Myocyte (in vitro differentiated cells): ENCODE measurements at regions not wholly inside any gene's neighbourhood (a gene's known extent, or its start where the extent isn't known, plus 50 kb on each side); places are given as distances from the start of the nearest gene placed in this dataset.
A peak's percentile ranks its signal among the peaks of the same experiment; 100 is the strongest.

Experiments used
- DNase-seq: peaks from one replicate; pipeline ENCODE4 v3.0.0-alpha.2; 2012; ENCODE audit warnings: low read depth

DNA sequence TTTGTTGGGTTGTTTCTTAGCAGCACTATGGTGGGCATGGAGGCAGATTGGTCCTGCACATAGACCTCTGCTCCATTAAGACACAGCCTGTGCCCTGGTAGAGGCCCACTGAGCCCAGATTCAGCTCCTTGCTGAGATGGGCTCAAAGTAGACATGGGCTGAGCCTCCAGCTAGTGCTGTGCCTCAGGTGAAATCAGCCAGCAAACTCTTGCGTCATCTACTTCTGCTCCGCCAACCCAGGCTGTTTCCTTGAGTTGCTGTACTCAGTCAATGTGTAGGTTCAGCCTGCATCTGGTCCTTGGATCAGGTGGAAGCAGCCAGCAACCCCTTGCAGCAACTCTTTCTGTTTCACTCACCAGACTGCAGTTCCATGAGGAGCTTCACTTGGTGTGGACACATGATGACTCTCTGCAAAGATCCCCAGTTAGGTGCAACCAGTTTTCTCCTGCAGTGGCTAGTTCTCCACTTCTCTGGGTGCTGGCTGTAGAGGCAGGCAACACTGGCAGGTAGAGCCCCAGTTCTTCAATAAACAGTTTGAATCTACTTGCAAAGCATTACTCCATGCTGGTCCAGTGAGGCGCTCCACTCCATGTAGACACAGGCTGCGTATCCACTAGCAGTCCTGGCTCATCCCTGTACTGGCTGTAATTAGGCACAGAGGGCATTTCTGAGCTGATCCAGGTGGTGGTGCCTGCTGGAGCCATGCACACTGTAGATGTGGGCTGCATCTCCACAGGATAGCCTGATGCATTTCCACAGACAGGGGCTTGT is 199.0 kb upstream of the MAMLD1 start:
- no peak for DNase-seq

DNA sequence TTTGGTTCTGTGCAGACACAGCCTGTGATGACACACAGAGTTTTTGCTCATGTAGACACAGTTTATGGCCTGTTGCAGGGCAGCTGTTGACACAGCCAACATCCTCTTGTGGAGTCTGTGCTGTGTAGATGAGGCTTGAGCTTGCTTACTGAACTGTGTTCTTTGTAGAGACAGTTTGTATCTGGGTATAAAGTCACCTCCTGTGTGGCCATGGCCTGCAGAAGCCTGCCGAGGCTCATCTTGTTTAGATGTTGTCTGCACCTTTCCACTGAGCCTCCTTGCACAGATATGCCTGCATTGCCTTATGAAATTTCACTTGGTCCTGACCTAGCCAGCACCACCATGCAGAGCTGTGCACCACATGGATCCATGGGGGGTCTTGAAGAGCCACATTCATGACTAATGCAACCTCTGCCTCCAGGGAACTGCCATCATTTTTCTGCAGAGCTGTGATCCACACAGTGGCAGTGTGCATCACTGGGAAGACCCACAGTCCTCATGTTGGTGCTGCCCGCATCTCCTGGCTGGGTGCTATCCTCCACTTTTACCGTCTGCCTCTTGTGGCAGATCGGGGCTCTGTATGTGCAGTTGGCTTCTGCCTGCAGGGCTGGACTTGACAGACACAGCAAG is 198.0 kb upstream of the MAMLD1 start:
- no peak for DNase-seq

DNA sequence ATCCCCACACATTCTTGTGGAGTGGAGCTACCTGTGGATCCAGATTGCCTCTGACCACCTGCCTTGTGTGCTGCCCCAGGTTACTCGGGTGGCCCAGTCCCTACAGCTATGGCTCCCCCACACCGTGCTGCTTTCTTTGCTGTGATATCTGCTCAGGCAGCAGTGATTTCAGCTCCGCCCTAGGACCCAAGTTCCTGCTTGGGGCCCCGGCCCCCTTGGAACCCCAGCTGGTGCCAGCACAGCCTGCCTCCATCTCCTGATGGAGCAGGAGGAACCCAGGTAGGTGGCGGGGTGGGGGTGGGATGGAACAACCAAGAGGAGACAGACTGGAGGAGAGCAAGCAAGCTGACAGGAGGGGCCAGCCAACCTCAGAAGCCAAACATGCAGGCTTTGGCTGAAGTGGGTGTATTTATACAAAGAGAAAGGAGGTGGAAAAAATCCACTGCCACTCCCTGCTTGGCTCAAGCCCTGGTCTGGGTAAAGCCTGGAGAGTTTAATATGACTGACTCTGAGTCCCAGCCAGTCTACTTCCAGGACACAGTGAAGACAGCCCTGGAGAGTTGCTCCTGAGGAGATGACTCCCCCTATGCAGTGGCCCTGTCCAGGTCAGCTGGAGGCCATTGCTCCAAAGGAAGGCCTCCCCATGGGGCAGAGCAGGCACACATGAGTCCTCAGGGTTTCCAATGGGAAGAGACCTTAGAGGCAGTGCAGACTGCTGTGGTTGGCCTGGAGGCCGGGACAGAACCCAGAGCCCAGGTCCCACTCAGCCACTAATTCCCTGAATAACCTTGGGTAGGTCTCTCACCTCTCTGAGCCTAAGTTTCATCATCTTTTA is 197.1 kb upstream of the MAMLD1 start:
- DNase-seq = no peak

GRCh38 chrX:150167482-150168324 is 195.4 kb upstream of the MAMLD1 start:
- no peak for DNase-seq

DNA sequence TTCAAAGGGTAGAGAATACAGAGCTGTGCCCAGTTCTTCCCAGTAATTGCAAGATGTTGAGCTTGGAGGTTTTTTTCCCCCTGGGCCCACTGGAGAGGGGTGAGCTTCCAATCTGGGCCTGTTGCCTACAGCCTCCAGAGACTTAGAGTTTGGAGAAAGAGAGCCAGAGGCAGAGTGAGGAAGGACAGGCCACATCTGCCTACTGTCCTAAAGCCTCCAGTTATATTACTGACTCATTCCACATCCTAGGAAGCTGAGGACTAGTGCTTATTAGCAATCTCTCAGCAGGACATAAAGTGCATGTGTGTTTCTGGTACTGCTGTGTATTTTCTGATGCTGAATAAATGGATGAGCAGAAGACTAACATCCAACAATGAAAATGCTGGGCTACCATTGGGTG is 181.0 kb upstream of the MAMLD1 start:
- DNase-seq = no peak

GRCh38 chrX:150184491-150184890 is 178.6 kb upstream of the MAMLD1 start:
- DNase-seq = no peak

DNA sequence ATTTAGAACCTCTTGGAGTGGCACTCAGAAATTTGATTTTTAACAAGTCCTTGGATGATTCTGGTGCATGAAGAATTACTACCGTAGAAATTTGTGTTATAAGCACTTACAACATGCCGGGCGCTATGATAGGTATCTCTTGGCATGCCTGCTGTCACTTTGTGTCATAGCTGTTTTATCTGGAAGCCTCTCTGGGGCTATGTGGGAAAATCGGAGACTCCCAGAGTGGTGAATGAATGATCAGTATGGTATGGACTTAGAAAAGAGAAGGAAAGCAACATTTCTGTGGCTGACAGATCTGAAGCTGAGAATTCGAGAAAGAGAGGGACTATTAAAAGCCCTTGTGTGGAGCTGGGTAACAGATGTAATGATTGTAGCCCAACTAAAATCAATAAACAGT is 177.4 kb upstream of the MAMLD1 start:
- DNase-seq = no peak

- DNase-seq = no peak
Observed at GRCh38 chrX:150192816-150193215, 170.3 kb upstream of the MAMLD1 start.

DNA sequence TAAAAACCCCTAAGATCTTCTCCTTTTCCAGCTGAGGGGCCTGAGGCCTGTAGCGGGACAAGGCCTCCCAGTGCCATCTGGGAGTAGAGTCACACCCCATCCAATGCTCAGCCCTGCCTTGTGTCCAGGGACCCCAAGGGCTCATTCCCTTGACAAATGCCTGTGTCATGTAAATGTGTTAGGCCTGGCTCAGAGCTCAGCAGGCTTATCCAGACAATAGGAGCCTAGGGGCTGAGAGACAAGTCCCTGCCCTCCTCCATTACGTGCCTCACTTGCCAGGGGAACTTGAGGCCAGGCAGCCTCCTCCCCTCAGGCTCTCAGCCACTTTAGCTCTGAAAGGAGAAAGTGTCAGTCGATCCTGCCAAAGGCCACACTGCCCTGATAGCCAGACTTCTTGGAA is 166.8 kb upstream of the MAMLD1 start:
- DNase-seq = no peak

GRCh38 chrX:150197388-150197787 is 165.7 kb upstream of the MAMLD1 start:
- DNase-seq = no peak

- DNase-seq = peak; percentile 72
Observed at GRCh38 chrX:150198776-150199175, 164.3 kb upstream of the MAMLD1 start.

DNA sequence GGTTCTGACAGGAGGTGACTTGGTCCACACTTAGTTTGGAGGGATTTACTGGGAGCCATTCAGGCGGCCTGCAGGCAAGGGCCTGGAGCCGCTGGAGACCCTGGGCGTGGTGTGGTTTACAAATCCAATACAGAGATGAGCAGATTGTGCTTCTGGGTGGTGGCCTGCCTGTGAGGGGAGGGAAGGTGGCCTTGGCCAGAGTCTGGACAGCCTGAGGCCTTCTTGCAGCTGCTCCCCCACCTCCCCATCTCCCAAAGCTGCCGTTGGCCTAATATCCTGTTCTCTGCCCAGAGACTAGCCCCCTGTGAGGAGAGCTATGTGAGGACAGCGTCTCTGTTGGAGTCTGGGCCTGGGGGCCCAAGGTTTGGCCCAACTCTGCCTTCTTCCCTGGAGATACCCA is 163.9 kb upstream of the MAMLD1 start:
- peak; percentile 58 for DNase-seq

DNA sequence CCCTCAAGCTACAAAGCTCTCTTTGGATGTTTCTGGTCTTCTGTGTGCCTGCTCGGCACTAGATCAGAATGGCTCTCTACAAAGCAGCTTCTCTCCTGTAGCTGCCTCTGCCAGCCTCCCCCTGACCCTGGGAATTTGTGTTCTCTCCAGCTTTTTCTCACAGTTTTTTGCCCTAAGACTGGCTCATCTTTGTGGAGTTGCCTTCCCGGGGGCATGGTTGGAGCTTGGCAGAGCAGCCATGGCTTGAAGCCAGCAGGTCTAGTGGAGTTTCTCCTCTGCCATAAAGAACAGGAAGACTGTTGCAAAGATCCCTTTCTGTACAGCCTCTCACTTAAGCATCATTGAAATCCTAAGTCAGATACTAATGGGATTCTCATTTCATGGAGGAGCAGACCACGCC is 163.3 kb upstream of the MAMLD1 start:
- no peak for DNase-seq

DNA sequence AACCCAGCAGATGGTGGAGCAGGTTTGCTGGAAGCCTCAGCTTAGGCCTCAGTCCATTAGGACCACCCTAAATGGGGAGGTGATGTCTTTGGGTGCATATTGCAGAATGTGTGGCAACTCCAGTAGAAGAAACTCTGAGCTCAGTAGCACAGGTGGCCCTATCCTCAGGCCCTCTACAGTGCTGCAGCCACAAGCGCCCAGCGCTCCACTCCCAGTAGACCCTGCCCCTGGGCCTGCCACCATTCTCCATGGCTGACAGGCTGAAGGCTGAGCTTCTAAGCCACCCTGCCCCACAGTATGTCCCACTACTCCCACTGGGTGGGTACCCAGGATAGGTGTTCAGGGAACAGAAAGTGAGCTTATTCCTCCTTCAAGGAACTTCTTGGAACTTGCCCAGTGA is 162.8 kb upstream of the MAMLD1 start:
- DNase-seq = no peak

- peak; percentile 95 for DNase-seq
Observed at GRCh38 chrX:150200820-150201287, 162.3 kb upstream of the MAMLD1 start.

DNA sequence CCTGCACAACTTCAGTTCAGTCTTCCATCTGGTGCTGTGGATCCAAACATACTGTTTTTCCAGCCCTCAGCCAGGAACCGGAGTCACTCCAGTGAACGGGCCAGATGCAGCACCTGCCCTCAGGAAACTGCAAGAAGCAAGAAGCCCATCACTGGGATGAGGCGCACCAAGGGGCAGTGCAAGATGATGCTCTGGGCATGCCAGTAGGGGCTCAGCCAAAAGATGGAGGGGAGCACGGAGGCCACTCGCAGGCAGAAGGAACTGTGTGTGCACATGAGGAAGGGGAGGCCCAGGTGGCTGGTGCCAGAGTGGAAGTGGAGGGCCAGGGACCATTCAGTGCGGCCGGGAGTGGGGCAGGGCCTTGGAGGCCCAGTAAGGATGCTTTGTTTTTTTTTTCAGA is 161.7 kb upstream of the MAMLD1 start:
- no peak for DNase-seq

- no peak for DNase-seq
Observed at GRCh38 chrX:150201841-150202240, 161.3 kb upstream of the MAMLD1 start.

DNA sequence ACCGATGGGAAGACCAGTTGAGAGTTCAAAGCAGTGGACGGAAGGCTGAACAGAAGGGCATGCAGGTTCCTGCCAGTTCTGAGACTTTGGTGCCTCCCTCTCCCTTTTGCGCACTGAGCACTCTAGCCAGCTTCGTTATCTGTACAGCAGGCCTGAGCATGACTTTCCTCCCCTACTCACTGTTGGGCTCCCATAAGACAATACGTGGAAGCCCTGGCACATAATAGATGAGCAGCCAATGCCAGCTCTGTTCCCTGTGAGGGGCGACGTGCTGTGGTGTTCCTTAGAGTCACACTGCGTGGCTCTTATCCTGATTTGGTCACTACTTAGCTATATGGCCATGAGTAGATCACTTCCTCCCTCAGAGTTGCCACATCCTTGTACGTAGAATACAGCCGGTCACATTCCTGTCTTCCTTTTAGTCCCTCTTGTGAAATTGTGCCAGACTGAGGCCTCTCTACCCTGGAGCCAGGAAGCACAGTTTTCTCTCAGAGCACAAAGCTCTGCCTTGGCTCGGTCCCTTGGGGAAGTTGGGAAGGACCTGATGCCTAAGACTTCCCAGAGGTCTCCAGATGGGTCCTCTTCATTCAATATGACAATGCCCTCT is 160.4 kb upstream of the MAMLD1 start:
- DNase-seq = no peak

DNA sequence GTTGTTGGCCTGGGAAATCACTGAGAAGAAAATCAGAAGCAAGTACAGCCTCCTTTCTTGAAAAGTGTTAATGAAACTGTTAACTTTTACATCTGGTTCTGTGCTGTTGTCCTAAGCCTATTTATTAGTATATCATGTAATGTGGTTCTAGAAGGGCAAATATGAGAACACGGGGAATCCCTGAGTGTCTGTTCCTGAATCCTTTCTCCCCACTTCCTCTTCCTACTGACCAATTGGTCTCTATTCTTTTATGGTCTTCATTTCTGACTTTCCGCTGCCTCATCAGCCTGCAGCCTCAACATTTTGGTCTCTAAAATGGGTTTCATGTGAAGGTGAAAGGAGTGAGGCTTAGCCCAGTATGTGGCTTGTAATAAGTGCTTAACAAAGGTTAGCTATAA is 159.9 kb upstream of the MAMLD1 start:
- DNase-seq = no peak

DNA sequence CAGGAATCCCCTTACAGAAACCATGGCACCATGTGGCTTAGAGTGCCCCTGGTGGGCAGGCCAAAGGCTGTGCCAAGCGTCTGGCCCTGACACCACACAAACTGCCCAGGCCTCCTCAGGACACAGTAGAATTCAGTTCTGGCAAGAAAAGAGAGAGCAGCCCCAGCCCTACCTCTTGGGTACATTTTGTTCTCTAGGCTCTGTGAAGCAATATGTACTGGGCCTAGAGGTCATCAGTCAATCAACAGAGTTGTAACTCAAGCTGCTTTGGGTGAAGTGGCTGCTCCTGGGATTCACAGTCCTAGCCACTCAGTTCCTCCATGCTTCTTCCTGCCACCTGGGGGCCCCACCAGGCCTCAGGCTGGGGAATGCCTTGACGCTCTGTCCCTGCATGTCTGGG is 158.1 kb upstream of the MAMLD1 start:
- peak; percentile 25 for DNase-seq

- no peak for DNase-seq
Observed at GRCh38 chrX:150207733-150208132, 155.4 kb upstream of the MAMLD1 start.
